NB4 (cell line): ENCODE measurements at regions not wholly inside any gene's neighbourhood (a gene's known extent, or its start where the extent isn't known, plus 50 kb on each side); places are given as distances from the start of the nearest gene placed in this dataset.

Source experiments
- MYC ChIP-seq: IDR thresholded peaks from 2 replicates; pipeline ENCODE4 v1.6.1; 2011; ENCODE audit warnings: low read depth, low read length
- POLR2A ChIP-seq: IDR thresholded peaks from 2 replicates; pipeline ENCODE4 v1.6.1; 2011; ENCODE audit warnings: mild to moderate bottlenecking; ENCODE audit not compliant: insufficient read length; ENCODE audit errors: extremely low read depth
- TF ChIP-seq, protein P1 (sequence below): IDR thresholded peaks from one replicate; pipeline ENCODE4 v1.5.1; 2012; ENCODE audit warnings: low read depth, low read length
- TF ChIP-seq, protein P2 (sequence below): IDR thresholded peaks from 2 replicates; pipeline ENCODE4 v1.6.1; 2011; ENCODE audit warnings: low read depth, low read length

DNA sequence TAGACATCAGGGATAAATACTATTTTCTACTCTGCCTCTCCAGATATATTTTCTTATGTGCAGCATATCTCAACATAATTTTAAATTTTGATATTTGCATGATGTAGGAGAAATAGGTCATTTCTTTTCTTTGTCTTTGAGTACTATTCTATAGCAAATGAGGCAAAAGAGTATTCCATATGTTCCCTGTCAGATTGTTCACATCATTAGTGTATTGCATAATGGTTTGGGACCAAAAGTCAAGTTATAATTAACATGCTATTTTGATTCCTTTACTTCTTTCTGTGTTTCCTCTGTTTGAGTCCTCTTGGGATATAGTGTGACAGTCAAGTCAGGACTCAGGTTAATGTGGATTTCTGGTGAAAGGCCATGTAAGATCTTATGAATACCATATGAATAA is 864.6 kb upstream of the FBXO33 start:
- TF ChIP-seq, protein P1, sequence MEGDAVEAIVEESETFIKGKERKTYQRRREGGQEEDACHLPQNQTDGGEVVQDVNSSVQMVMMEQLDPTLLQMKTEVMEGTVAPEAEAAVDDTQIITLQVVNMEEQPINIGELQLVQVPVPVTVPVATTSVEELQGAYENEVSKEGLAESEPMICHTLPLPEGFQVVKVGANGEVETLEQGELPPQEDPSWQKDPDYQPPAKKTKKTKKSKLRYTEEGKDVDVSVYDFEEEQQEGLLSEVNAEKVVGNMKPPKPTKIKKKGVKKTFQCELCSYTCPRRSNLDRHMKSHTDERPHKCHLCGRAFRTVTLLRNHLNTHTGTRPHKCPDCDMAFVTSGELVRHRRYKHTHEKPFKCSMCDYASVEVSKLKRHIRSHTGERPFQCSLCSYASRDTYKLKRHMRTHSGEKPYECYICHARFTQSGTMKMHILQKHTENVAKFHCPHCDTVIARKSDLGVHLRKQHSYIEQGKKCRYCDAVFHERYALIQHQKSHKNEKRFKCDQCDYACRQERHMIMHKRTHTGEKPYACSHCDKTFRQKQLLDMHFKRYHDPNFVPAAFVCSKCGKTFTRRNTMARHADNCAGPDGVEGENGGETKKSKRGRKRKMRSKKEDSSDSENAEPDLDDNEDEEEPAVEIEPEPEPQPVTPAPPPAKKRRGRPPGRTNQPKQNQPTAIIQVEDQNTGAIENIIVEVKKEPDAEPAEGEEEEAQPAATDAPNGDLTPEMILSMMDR, result no peak
- TF ChIP-seq POLR2A, result no peak
- TF ChIP-seq, protein P2, sequence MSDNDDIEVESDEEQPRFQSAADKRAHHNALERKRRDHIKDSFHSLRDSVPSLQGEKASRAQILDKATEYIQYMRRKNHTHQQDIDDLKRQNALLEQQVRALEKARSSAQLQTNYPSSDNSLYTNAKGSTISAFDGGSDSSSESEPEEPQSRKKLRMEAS, result no peak
- no peak for TF ChIP-seq MYC
